ENCODE measurements at regions not wholly inside any gene's neighbourhood (a gene's known extent, or its start where the extent isn't known, plus 50 kb on each side); places are given as distances from the start of the nearest gene placed in this dataset.

DNA sequence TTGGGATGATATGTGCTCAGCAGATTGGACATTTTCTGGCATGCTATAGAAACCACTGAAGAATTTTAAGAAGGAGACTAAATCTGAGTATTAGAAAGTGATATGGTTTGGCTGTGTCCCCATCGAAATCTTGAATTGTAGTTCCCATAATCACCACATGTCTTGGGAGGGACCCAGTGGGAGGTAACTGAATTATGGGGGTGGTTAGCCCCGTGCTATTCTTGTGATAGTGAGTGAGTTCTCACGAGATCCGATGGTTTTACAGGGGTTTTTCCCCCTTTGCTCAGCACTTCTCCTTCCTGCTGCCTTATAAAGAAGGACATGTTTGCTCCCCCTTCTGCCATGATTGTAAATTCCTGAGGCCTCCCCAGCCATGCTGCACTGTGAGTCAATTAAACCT lies 535.9 kb upstream of the VRK2 start:
- TF ChIP-seq EZH2phosphoT487 (IDR thresholded peaks at IDR 0.05; ENCODE audit: insufficient read depth, low read depth), result no peak
- TF ChIP-seq EZH2 (IDR thresholded peaks at IDR 0.05; ENCODE audit: insufficient read depth, poor library complexity, severe bottlenecking), result no peak

Data from GM23248 (cell line).